ENCODE measurements at regions not wholly inside any gene's neighbourhood (a gene's known extent, or its start where the extent isn't known, plus 50 kb on each side); places are given as distances from the start of the nearest gene placed in this dataset.

DNA sequence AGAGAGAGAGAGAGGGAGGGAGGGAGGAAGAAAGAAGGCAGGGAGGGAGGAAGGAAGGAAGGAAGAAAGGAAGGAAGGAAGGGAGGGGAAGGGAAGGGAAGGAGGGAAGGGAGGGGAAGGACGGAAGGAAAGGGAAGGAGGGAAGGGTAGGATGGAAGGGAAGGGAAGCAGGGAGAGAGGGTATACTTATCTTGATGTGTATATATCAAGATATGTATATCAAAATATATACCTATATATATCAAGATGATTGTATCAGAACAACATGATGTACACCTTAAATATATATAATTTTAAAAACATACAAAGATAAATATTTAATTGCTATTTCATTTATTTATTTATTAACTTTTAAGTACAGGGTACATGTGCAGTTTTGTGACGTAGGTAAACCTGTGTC lies 96.8 kb upstream of the ADAMTS16 start:
- TF ChIP-seq TCF7L2 (IDR thresholded peaks at IDR 0.05; ENCODE audit: borderline replicate concordance, low read depth, low read length) (no peak), ZBTB1 (tag by site-specific recombination; IDR thresholded peaks at IDR 0.05) (no peak), ZNF600 (tag by site-specific recombination; IDR thresholded peaks at IDR 0.05) (no peak), ZNF324 (tag by site-specific recombination; IDR thresholded peaks at IDR 0.05) (no peak), YY1 (tag by site-specific recombination; IDR thresholded peaks at IDR 0.05) (no peak), REPIN1 (tag by site-specific recombination; IDR thresholded peaks at IDR 0.05; ENCODE audit: low read depth) (no peak)
- TF ChIP-seq, protein P1, sequence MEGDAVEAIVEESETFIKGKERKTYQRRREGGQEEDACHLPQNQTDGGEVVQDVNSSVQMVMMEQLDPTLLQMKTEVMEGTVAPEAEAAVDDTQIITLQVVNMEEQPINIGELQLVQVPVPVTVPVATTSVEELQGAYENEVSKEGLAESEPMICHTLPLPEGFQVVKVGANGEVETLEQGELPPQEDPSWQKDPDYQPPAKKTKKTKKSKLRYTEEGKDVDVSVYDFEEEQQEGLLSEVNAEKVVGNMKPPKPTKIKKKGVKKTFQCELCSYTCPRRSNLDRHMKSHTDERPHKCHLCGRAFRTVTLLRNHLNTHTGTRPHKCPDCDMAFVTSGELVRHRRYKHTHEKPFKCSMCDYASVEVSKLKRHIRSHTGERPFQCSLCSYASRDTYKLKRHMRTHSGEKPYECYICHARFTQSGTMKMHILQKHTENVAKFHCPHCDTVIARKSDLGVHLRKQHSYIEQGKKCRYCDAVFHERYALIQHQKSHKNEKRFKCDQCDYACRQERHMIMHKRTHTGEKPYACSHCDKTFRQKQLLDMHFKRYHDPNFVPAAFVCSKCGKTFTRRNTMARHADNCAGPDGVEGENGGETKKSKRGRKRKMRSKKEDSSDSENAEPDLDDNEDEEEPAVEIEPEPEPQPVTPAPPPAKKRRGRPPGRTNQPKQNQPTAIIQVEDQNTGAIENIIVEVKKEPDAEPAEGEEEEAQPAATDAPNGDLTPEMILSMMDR (tag by site-specific recombination; IDR thresholded peaks at IDR 0.05), result no peak
- TF ChIP-seq, protein P2, sequence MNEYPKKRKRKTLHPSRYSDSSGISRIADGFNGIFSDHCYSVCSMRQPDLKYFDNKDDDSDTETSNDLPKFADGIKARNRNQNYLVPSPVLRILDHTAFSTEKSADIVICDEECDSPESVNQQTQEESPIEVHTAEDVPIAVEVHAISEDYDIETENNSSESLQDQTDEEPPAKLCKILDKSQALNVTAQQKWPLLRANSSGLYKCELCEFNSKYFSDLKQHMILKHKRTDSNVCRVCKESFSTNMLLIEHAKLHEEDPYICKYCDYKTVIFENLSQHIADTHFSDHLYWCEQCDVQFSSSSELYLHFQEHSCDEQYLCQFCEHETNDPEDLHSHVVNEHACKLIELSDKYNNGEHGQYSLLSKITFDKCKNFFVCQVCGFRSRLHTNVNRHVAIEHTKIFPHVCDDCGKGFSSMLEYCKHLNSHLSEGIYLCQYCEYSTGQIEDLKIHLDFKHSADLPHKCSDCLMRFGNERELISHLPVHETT (tag by site-specific recombination; IDR thresholded peaks at IDR 0.05), result no peak
- TF ChIP-seq, protein P3, sequence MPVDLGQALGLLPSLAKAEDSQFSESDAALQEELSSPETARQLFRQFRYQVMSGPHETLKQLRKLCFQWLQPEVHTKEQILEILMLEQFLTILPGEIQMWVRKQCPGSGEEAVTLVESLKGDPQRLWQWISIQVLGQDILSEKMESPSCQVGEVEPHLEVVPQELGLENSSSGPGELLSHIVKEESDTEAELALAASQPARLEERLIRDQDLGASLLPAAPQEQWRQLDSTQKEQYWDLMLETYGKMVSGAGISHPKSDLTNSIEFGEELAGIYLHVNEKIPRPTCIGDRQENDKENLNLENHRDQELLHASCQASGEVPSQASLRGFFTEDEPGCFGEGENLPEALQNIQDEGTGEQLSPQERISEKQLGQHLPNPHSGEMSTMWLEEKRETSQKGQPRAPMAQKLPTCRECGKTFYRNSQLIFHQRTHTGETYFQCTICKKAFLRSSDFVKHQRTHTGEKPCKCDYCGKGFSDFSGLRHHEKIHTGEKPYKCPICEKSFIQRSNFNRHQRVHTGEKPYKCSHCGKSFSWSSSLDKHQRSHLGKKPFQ (tag by site-specific recombination; IDR thresholded peaks at IDR 0.05), result no peak
